PC-9 (cell line): ENCODE measurements at regions not wholly inside any gene's neighbourhood (a gene's known extent, or its start where the extent isn't known, plus 50 kb on each side); places are given as distances from the start of the nearest gene placed in this dataset.

Source experiments
- BruUV-seq: library from RNA; stranded (reverse); fragments of 400-500 nt; replicated peaks from 2 replicates; lab custom pipeline; 2021; lab: Mats Ljungman, UMichigan
- CTCF ChIA-PET: fragments of 300-600 bp; sonication (Branson Sonifier 250); formaldehyde crosslinking; loops from one replicate; lab custom pipeline; 2022; ENCODE audit warnings: antibody characterized with exemption; lab: Charles Lee
- POLR2A ChIA-PET: fragments of 300-600 bp; sonication (Branson Sonifier 250); formaldehyde crosslinking; loops from one replicate; lab custom pipeline; 2022; ENCODE audit warnings: antibody characterized with exemption; ENCODE audit not compliant: unreplicated experiment; lab: Charles Lee
- DNase-seq, 2 experiments: peaks; one replicate each; pipeline versions ENCODE4 v3.0.0 to v3.0.0-alpha.2; 2015 to 2022; ENCODE audit warnings: mixed read lengths in 1 of 2
- H2AFZ ChIP-seq: fragments of 200-600 bp; sonication (generic); 2 replicates; pipeline ENCODE4 v1.8.1; 2017; ENCODE audit warnings: antibody characterized with exemption
- H3F3A ChIP-seq: fragments of 200-600 bp; sonication (generic); 2 replicates; pipeline ENCODE4 v1.8.1; 2017; ENCODE audit warnings: antibody characterized with exemption, mild to moderate bottlenecking, low read depth; ENCODE audit not compliant: insufficient read depth
- H3K27ac ChIP-seq: fragments of 200-600 bp; sonication (generic); 2 replicates; pipeline ENCODE4 v1.6.1; 2016; ENCODE audit warnings: mixed run types
- H3K27me3 ChIP-seq: fragments of 200-600 bp; sonication (generic); 2 replicates; pipeline ENCODE4 v1.6.1; 2016; ENCODE audit warnings: low read depth, mixed run types; ENCODE audit not compliant: insufficient read depth
- H3K36me3 ChIP-seq: fragments of 200-600 bp; sonication (generic); 2 replicates; pipeline ENCODE4 v1.6.1; 2016; ENCODE audit warnings: low read depth, mixed run types
- H3K4me1 ChIP-seq: fragments of 200-600 bp; sonication (generic); replicated peaks from 2 replicates; pipeline ENCODE4 v1.6.1; 2016; ENCODE audit warnings: mixed run types; ENCODE audit not compliant: insufficient read depth
- H3K4me2 ChIP-seq: fragments of 200-600 bp; sonication (generic); 2 replicates; pipeline ENCODE4 v1.6.1; 2017; ENCODE audit warnings: mixed run types
- H3K4me3 ChIP-seq: fragments of 200-600 bp; sonication (generic); 2 replicates; pipeline ENCODE4 v1.6.1; 2016; ENCODE audit warnings: mixed run types
- H3K79me2 ChIP-seq: fragments of 200-600 bp; sonication (generic); 2 replicates; pipeline ENCODE4 v1.6.1; 2017; ENCODE audit warnings: low read depth, mixed run types
- H3K9me2 ChIP-seq: fragments of 200-600 bp; sonication (generic); 2 replicates; pipeline ENCODE4 v1.8.1; 2017; ENCODE audit warnings: mild to moderate bottlenecking; ENCODE audit not compliant: insufficient read depth
- H3K9me3 ChIP-seq: fragments of 200-600 bp; sonication (generic); 2 replicates; pipeline ENCODE4 v1.8.1; 2016; ENCODE audit warnings: low read depth; ENCODE audit not compliant: insufficient read depth
- H4K20me1 ChIP-seq: fragments of 200-600 bp; sonication (generic); 2 replicates; pipeline ENCODE4 v1.8.1; 2017; ENCODE audit not compliant: insufficient read depth
- EZH2 ChIP-seq: fragments of 200-600 bp; sonication (generic); IDR thresholded peaks from 2 replicates; pipeline ENCODE4 v1.8.0; 2017; ENCODE audit warnings: antibody characterized with exemption, low read depth
- intact Hi-C: fragments of 100-400 bp; cut with micrococcal nuclease; formaldehyde crosslinking; loops from one replicate; pipeline ENCODE4 v1.10.0; 2022; ENCODE audit not compliant: unreplicated experiment
- TF ChIP-seq, protein P1 (sequence below): fragments of 200-600 bp; sonication (generic); conservative IDR thresholded peaks from 2 replicates; pipeline ENCODE4 v1.6.1; 2017; ENCODE audit warnings: mixed run types, antibody characterized with exemption, mild to moderate bottlenecking, moderate library complexity

GRCh38 chr12:89878327-89878726 lies 169.7 kb upstream of the ATP2B1 start:
- no peaks in the 10 kb centered on the region for H3K4me1 ChIP-seq
- no peaks in the 10 kb centered on the region for H3K36me3 ChIP-seq
- DNase-seq = no peak
- H3K9me2 ChIP-seq = no peaks in the 10 kb centered on the region
- ChIA-PET CTCF (no interaction called here), POLR2A (no interaction called here)
- no peak overlapping the region for H2AFZ ChIP-seq
- H4K20me1 ChIP-seq = no peaks in the 10 kb centered on the region
- no peak overlapping the region for H3K4me3 ChIP-seq
- intact Hi-C loops = no loop called here
- TF ChIP-seq EZH2 = no peak
- TF ChIP-seq, protein P1, sequence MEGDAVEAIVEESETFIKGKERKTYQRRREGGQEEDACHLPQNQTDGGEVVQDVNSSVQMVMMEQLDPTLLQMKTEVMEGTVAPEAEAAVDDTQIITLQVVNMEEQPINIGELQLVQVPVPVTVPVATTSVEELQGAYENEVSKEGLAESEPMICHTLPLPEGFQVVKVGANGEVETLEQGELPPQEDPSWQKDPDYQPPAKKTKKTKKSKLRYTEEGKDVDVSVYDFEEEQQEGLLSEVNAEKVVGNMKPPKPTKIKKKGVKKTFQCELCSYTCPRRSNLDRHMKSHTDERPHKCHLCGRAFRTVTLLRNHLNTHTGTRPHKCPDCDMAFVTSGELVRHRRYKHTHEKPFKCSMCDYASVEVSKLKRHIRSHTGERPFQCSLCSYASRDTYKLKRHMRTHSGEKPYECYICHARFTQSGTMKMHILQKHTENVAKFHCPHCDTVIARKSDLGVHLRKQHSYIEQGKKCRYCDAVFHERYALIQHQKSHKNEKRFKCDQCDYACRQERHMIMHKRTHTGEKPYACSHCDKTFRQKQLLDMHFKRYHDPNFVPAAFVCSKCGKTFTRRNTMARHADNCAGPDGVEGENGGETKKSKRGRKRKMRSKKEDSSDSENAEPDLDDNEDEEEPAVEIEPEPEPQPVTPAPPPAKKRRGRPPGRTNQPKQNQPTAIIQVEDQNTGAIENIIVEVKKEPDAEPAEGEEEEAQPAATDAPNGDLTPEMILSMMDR = no peak
- H3K27me3 ChIP-seq = no peaks in the 10 kb centered on the region
- no peaks in the 10 kb centered on the region for H3F3A ChIP-seq
- H3K9me3 ChIP-seq = no peaks in the 10 kb centered on the region
- no peak overlapping the region for H3K27ac ChIP-seq
- H3K4me2 ChIP-seq = no peak overlapping the region
- no TSS peak for BruUV-seq
- no peaks in the 10 kb centered on the region for H3K79me2 ChIP-seq

GRCh38 chr12:89877671-89878070 lies 169.0 kb upstream of the ATP2B1 start:
- H3K9me3 ChIP-seq = no peaks in the 10 kb centered on the region
- H3K4me3 ChIP-seq = no peak overlapping the region
- H3K36me3 ChIP-seq = no peaks in the 10 kb centered on the region
- no peak for TF ChIP-seq EZH2
- TF ChIP-seq, protein P1 = no peak
- H4K20me1 ChIP-seq = no peaks in the 10 kb centered on the region
- no peak overlapping the region for H2AFZ ChIP-seq
- no peak overlapping the region for H3K27ac ChIP-seq
- no peak overlapping the region for H3K4me2 ChIP-seq
- no peaks in the 10 kb centered on the region for H3K4me1 ChIP-seq
- H3K79me2 ChIP-seq = no peaks in the 10 kb centered on the region
- DNase-seq = no peak
- intact Hi-C loops = no loop called here
- no TSS peak for BruUV-seq
- H3K27me3 ChIP-seq = no peaks in the 10 kb centered on the region
- no peaks in the 10 kb centered on the region for H3F3A ChIP-seq
- CTCF ChIA-PET = no interaction called here
- H3K9me2 ChIP-seq = no peaks in the 10 kb centered on the region
- POLR2A ChIA-PET = no interaction called here

GRCh38 chr12:89877136-89877535 lies 168.5 kb upstream of the ATP2B1 start:
- Histone ChIP-seq H3K27me3 (no peaks in the 10 kb centered on the region), H3K9me2 (no peaks in the 10 kb centered on the region), H3K4me1 (no peaks in the 10 kb centered on the region), H3K4me3 (no peak overlapping the region), H3K9me3 (no peaks in the 10 kb centered on the region), H3K27ac (no peak overlapping the region), H3K4me2 (no peak overlapping the region), H3F3A (no peaks in the 10 kb centered on the region), H3K36me3 (no peaks in the 10 kb centered on the region), H4K20me1 (no peaks in the 10 kb centered on the region), H2AFZ (no peak overlapping the region), H3K79me2 (no peaks in the 10 kb centered on the region)
- CTCF ChIA-PET = no interaction called here
- TF ChIP-seq, protein P1 = no peak
- TF ChIP-seq EZH2 = no peak
- DNase-seq = no peak
- no TSS peak for BruUV-seq
- POLR2A ChIA-PET = no interaction called here
- intact Hi-C loops = no loop called here
